ENCODE measurements at regions not wholly inside any gene's neighbourhood (a gene's known extent, or its start where the extent isn't known, plus 50 kb on each side); places are given as distances from the start of the nearest gene placed in this dataset.
"Not testable (repeated sequence)": the region's sequence is repeated elsewhere in the genome, so short reads cannot be mapped to it uniquely, and the experiment has no call there.

GRCh38 chr3:59366218-59366617 lies 316.4 kb upstream of the CFAP20DC start:
- Histone ChIP-seq H3K36me3 (ENCODE audit: insufficient read depth, low read length) (no peaks in the 10 kb centered on the region), H3K79me2 (replicated peaks; ENCODE audit: insufficient read depth, low read length) (no peaks in the 10 kb centered on the region), H4K20me1 (ENCODE audit: insufficient read depth) (no peaks in the 10 kb centered on the region), H3K9me3 (ENCODE audit: low read length) (no peaks in the 10 kb centered on the region), H3K4me3 (ENCODE audit: low read length) (no peak overlapping the region), H3K27ac (ENCODE audit: low read length) (no peak overlapping the region), H3K4me2 (ENCODE audit: low read length) (no peak overlapping the region), H3K27me3 (ENCODE audit: insufficient read depth, low read depth, low read length) (no peaks in the 10 kb centered on the region), H3K9me2 (ENCODE audit: insufficient read depth, low read length) (no peaks in the 10 kb centered on the region), H3F3A (ENCODE audit: insufficient read depth, low read length, poor library complexity, severe bottlenecking) (no peaks in the 10 kb centered on the region), H3K9ac (ENCODE audit: low read length) (no peak overlapping the region), H2AFZ (ENCODE audit: low read depth, low read length) (no peak overlapping the region)
- no peak for TF ChIP-seq RAD21 (conservative IDR thresholded peaks at IDR 0.05)
- no peak for TF ChIP-seq EZH2 (IDR thresholded peaks at IDR 0.05; ENCODE audit: borderline replicate concordance, insufficient read depth, low read length, poor library complexity, severe bottlenecking)
- no peak for TF ChIP-seq MXI1 (conservative IDR thresholded peaks at IDR 0.05; ENCODE audit: poor library complexity, severe bottlenecking)
- TF ChIP-seq REST (IDR thresholded peaks at IDR 0.05; ENCODE audit: borderline replicate concordance): no peak
- no peak for TF ChIP-seq SMC3 (conservative IDR thresholded peaks at IDR 0.05; ENCODE audit: poor library complexity)
- TF ChIP-seq POLR2AphosphoS5 (IDR thresholded peaks at IDR 0.05): no peak
- no peak for TF ChIP-seq TAF1 (IDR thresholded peaks at IDR 0.05; ENCODE audit: low read depth)
- TF ChIP-seq EP300 (conservative IDR thresholded peaks at IDR 0.05; ENCODE audit: poor library complexity, severe bottlenecking): no peak
- no peak for TF ChIP-seq CTCF (IDR thresholded peaks at IDR 0.05; ENCODE audit: poor library complexity, severe bottlenecking)

GRCh38 chr3:59364496-59364895 lies 314.7 kb upstream of the CFAP20DC start:
- H3K27ac ChIP-seq (ENCODE audit: low read length): no peak overlapping the region
- no peak overlapping the region for H3K4me3 ChIP-seq (ENCODE audit: low read length)
- H3F3A ChIP-seq (ENCODE audit: insufficient read depth, low read length, poor library complexity, severe bottlenecking): no peaks in the 10 kb centered on the region
- no peaks in the 10 kb centered on the region for H4K20me1 ChIP-seq (ENCODE audit: insufficient read depth)
- no peak overlapping the region for H3K4me2 ChIP-seq (ENCODE audit: low read length)
- TF ChIP-seq MXI1 (conservative IDR thresholded peaks at IDR 0.05; ENCODE audit: poor library complexity, severe bottlenecking): no peak
- no peaks in the 10 kb centered on the region for H3K9me2 ChIP-seq (ENCODE audit: insufficient read depth, low read length)
- no peak overlapping the region for H3K9ac ChIP-seq (ENCODE audit: low read length)
- no peaks in the 10 kb centered on the region for H3K27me3 ChIP-seq (ENCODE audit: insufficient read depth, low read depth, low read length)
- no peaks in the 10 kb centered on the region for H3K9me3 ChIP-seq (ENCODE audit: low read length)
- no peaks in the 10 kb centered on the region for H3K79me2 ChIP-seq (replicated peaks; ENCODE audit: insufficient read depth, low read length)
- H3K36me3 ChIP-seq (ENCODE audit: insufficient read depth, low read length): no peaks in the 10 kb centered on the region
- no peak overlapping the region for H2AFZ ChIP-seq (ENCODE audit: low read depth, low read length)

GRCh38 chr3:59360312-59360711 lies 310.5 kb upstream of the CFAP20DC start:
- H3K27me3 ChIP-seq (ENCODE audit: insufficient read depth, low read depth, low read length); H4K20me1 ChIP-seq (ENCODE audit: insufficient read depth); H3K36me3 ChIP-seq (ENCODE audit: insufficient read depth, low read length); H3K4me2 ChIP-seq (ENCODE audit: low read length); H3K9me3 ChIP-seq (ENCODE audit: low read length); H3K27ac ChIP-seq (ENCODE audit: low read length); H3K9me2 ChIP-seq (ENCODE audit: insufficient read depth, low read length); H3K4me3 ChIP-seq (ENCODE audit: low read length); H3F3A ChIP-seq (ENCODE audit: insufficient read depth, low read length, poor library complexity, severe bottlenecking); H3K9ac ChIP-seq (ENCODE audit: low read length); H3K79me2 ChIP-seq (replicated peaks; ENCODE audit: insufficient read depth, low read length); H2AFZ ChIP-seq (ENCODE audit: low read depth, low read length): not testable (repeated sequence)

Measured in neural cell (in vitro differentiated cells).